ENCODE measurements at regions not wholly inside any gene's neighbourhood (a gene's known extent, or its start where the extent isn't known, plus 50 kb on each side); places are given as distances from the start of the nearest gene placed in this dataset.

DNA sequence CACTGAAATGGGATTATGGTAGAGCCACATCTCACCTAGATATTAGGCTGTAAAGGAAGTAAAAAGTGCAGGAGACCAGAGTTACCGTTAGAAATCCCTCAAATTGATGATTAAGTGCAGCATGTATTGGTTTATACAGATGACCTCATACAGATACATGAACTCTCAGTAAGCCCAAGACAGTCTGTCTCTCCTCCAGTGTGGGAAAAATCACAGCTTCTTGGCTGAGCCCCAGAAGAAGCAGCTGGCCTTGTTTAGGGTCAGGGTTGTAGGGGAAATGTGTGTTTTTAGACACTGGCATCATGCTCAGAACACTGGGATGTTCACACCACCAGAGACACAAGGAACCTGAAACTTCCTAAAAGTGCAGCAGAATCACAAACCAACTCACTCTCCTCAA, 135.9 kb downstream of the KATNIP start:
- no peak for DNase-seq

DNA sequence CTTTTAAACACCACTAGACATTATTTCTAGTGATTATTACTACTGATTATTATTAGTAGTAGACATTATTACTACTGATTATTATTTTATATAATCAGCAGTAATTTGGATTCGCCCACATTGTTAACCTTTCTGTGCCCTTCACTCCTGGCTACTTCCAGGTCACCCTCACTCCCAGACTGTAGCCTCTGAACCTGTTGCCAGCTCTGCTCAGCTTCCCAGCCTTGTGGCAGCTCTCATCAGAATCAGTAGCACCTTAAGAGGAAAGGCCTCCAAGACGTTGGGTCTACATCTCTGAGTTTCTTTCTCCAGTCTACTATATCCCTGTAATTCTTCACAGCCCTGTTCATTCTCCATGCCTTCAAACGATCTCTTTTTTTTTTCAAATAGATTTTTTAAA, 137.0 kb downstream of the KATNIP start:
- no peak for DNase-seq

GRCh38 chr16:27687605-27688004, 137.7 kb downstream of the KATNIP start:
- no peak for DNase-seq

DNA sequence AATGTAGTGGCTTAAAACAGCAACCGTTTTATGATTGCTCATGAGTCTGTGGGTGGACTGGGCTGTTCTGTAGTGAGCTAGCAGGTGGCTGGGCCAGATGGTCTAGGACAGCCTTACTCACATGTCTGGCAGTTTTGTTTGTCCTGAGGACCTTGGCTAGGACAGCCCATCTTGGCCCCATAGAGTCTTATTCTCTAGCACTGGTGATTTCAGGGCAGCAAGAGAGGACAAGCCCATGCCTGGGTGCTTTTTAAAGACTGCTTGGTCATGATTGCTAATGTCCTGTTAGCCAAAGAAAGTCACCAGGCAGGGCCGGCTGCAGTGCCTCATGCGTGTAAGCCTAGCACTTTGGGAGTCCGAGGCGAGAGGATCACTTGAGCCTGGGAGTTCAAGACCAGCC, 139.8 kb downstream of the KATNIP start:
- no peak for DNase-seq

DNA sequence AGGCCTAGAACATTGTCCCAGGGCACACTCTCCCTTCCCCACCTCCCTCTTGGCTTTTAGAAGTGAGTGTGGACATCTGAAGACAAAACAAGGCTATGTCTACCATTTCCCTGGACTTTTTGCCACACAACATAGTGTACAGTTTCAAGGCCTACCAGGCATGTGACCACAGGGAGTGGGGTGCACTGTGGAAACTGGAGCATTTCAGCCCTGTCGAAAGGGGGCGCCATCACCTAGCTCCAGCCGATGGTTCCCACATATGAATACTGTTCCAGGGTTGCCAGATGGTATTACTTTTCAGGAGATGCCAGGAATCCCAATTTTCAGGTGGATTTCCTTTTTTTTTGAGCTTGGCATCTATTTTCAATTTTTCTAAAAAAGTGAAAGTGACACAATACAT, 140.7 kb downstream of the KATNIP start:
- no peak for DNase-seq

- DNase-seq, result no peak
Observed at GRCh38 chr16:27691721-27692120, 141.8 kb downstream of the KATNIP start.

GRCh38 chr16:27692576-27692975, 142.6 kb downstream of the KATNIP start:
- no peak for DNase-seq

GRCh38 chr16:27695161-27695560, 145.2 kb downstream of the KATNIP start:
- DNase-seq, result no peak

GRCh38 chr16:27698266-27698665, 148.3 kb downstream of the KATNIP start:
- DNase-seq, result no peak

GRCh38 chr16:27698746-27699145, 148.8 kb downstream of the KATNIP start:
- no peak for DNase-seq

DNA sequence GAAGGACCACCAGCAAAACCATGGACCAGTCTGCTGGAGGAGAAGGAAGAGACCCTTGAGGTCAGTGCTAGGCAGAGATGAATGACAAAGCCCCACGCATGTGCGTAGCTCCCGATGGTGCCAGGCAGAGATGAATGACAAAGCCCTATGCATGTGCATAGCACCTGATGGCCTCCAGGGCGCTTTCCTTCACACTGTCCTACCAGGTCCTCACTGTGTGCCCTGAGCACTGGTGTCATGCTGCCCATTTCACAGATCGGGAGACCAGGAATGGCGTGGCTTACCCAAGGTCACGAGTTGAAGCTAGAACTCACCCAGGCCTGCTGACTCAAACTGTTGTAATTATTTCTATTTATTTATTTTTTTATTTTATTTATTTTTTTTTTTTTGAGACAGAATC, 149.6 kb downstream of the KATNIP start:
- DNase-seq, result no peak

GRCh38 chr16:27700304-27700995, 150.5 kb downstream of the KATNIP start:
- DNase-seq, result no peak

DNA sequence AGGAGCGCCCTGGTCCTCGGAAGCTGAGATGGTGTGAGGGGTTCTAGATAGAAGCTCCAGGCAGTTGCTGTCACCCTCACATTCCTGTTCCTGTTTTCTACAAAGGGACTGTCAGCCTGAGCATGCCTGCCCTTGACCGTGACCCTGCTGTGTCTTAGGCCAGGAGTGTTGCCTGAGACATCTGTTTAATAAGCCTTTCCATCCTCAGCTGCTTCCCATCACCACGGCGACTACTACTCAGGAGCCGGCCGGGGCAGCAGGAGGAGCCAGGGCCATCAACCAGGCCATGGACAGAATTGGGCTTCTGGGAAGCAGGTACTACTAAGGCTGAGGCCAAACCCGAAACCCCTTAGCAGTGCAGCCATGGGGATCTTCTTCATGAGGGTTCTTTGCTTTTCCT, 151.4 kb downstream of the KATNIP start:
- no peak for DNase-seq

GRCh38 chr16:27703121-27703520, 153.2 kb downstream of the KATNIP start:
- DNase-seq, result no peak

GRCh38 chr16:27703545-27703944, 153.6 kb downstream of the KATNIP start:
- no peak for DNase-seq

DNA sequence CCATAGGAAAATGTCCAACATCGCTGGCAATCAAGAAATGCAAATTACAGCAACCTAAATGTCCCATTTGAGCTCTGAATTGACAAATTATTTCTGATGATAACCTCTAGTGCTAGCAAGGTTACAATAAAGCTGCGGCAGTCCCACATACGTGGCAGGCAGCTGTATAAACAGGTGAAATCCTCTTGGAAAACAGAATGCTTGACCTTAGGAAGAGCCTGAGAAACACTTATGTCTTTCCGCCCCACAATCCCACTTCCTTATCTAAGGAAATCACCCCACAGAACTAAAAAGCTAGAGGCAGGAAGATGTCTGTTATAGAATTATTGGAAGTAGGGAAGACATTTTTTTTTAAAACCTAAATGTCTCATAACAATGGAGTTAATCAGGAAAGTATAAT, 154.3 kb downstream of the KATNIP start:
- DNase-seq, result no peak

GRCh38 chr16:27706156-27706865, 156.4 kb downstream of the KATNIP start:
- DNase-seq, result no peak

DNA sequence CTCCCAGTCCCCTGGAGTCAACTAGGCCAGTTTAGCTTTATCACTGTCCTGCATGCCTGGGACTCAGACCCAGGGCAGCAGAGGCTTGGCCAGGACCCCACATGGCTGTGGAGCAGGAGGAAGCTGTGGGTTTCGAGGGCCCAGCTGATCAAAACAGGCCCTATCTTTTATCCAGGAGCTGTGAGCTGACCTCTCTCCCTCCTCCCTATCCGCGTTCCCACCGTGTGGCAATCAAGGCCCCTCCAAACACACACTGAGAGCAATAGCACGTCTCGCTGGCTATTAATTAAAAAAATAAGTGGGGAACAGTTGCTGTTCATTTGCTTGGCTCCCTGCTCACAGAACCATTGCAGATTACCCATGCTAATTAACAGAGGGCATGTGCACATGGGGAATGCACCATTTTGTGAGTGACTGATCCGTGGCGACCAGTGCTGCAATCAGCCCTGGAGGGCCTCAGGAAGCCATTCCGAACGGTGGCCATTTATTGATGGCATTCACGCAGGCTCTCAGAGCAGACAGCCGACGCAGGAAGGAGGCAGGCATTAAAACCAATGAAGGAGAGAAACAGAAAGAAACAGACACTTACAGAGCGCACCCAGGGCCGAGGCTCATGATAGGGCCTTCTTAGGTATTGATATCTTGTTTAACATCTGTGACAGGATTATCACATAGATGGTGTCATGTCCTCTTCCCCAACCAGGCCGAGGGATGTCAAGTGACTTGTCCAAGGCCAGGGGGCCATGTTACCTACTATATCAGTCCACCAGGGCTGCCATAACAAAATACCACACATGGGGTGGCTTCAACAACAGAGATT, 157.1 kb downstream of the KATNIP start:
- no peak for DNase-seq

- no peak for DNase-seq
Observed at GRCh38 chr16:27708651-27709050, 158.7 kb downstream of the KATNIP start.

DNA sequence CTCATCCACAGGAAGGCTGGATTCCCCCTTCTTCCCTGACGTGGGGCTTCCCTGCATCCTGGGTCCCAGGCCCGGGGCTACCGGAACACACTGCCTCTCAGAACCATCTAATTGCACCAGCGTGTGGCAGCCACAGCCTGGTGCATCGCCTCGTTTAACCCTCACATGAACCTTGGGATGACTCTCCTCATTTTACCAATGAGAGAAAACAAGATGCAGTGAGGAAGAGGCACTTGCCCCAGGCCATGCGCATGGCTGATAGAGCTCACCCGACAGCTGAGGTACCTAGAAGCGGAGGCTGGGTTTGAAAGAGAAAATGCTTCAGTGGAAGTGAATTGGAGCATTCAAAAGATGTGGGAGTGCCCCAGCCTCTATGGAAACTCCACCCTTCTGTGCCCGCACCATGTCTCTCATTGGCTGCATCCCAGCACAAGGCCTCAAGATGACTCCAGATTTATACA, 162.3 kb downstream of the KATNIP start:
- no peak for DNase-seq

DNA sequence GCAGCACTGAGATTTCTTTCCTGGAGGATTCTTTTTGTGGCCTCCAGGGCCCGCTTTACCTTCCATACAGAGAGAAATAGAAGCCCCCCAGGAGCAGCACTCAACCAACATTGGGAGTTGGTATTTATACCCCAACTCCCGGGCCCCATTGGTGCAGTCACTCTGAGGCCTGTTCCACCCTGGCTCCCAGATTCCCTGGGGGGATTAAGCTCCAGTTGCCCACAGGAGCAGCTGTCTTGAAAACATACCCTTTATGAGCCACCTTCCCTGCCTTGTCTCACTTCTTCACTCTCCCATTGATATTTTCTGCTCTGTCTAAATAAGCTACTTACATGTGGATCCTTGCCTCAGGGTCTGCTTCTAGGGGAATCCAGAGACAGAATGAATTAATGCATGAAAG, 167.8 kb downstream of the KATNIP start:
- DNase-seq, result no peak

- no peak for DNase-seq
Observed at GRCh38 chr16:27718201-27719105, 168.5 kb downstream of the KATNIP start.
